SK-N-SH (cell line): ENCODE measurements at regions not wholly inside any gene's neighbourhood (a gene's known extent, or its start where the extent isn't known, plus 50 kb on each side); places are given as distances from the start of the nearest gene placed in this dataset.

ENCODE experiments used
- EP300 ChIP-seq, 2 experiments: IDR thresholded peaks; 2 replicates each; pipeline versions ENCODE4 v1.4.0 to v1.6.1; 2012; ENCODE audit warnings: borderline replicate concordance in 1 of 2, low read depth in 1 of 2, low read length in 1 of 2
- EZH2phosphoT487 ChIP-seq: fragments of 200-600 bp; sonication (generic); IDR thresholded peaks from 2 replicates; pipeline ENCODE4 v1.6.1; 2017; ENCODE audit warnings: low read depth, mixed run types, mild to moderate bottlenecking, antibody characterized with exemption, moderate library complexity, borderline replicate concordance
- FOXM1 ChIP-seq: IDR thresholded peaks from 2 replicates; pipeline ENCODE4 v1.4.0; 2012; ENCODE audit warnings: low read depth, mild to moderate bottlenecking
- MAX ChIP-seq: IDR thresholded peaks from 2 replicates; pipeline ENCODE4 v1.4.0; 2012; ENCODE audit warnings: low read depth
- PBX3 ChIP-seq: IDR thresholded peaks from 2 replicates; pipeline ENCODE4; 2012
- RAD21 ChIP-seq: IDR thresholded peaks from 2 replicates; pipeline ENCODE4 v1.6.1; 2012; ENCODE audit warnings: mild to moderate bottlenecking, low read length
- REST ChIP-seq: IDR thresholded peaks from 2 replicates; pipeline ENCODE4 v1.6.1; 2012; ENCODE audit warnings: mild to moderate bottlenecking, low read depth, low read length, moderate library complexity
- RFX5 ChIP-seq: IDR thresholded peaks from 2 replicates; pipeline ENCODE4 v1.6.1; 2012; ENCODE audit warnings: mild to moderate bottlenecking, improper control_type of control experiment, low read length
- SIN3A ChIP-seq: IDR thresholded peaks from 2 replicates; pipeline ENCODE4 v1.6.1; 2012; ENCODE audit warnings: low read depth, mild to moderate bottlenecking, low read length, moderate library complexity, borderline replicate concordance
- SMC3 ChIP-seq: IDR thresholded peaks from 2 replicates; pipeline ENCODE4 v1.6.1; 2012; ENCODE audit warnings: low read depth, low read length, improper control_type of control experiment
- TF ChIP-seq, protein P1 (sequence below): fragments of 200-600 bp; sonication (generic); IDR thresholded peaks from 2 replicates; pipeline ENCODE4 v1.6.1; 2017; ENCODE audit warnings: antibody characterized with exemption, mild to moderate bottlenecking, moderate library complexity

DNA sequence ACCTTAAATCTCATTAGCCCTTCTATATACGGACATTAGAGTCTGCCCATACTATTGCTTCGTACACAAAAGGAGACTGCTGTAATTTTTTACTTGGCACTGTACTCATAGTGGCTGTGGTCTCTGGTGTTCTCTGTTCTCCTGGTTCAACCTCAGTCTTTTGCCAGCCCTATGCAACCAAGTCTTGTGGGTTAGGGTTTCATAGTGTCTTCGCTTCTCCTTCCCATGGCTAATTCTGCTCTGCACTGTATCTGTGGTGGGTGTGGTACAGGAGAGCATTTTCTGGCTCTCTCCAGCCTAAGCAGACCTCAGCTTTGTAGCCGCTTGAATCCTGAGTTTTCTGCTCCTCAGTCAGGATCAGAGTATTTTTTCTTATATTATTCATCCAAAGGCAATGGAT is 981.2 kb downstream of the SQOR start:
- TF ChIP-seq, protein P1, sequence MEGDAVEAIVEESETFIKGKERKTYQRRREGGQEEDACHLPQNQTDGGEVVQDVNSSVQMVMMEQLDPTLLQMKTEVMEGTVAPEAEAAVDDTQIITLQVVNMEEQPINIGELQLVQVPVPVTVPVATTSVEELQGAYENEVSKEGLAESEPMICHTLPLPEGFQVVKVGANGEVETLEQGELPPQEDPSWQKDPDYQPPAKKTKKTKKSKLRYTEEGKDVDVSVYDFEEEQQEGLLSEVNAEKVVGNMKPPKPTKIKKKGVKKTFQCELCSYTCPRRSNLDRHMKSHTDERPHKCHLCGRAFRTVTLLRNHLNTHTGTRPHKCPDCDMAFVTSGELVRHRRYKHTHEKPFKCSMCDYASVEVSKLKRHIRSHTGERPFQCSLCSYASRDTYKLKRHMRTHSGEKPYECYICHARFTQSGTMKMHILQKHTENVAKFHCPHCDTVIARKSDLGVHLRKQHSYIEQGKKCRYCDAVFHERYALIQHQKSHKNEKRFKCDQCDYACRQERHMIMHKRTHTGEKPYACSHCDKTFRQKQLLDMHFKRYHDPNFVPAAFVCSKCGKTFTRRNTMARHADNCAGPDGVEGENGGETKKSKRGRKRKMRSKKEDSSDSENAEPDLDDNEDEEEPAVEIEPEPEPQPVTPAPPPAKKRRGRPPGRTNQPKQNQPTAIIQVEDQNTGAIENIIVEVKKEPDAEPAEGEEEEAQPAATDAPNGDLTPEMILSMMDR: no peak
- TF ChIP-seq EZH2phosphoT487 (no peak), PBX3 (no peak), RAD21 (no peak), REST (no peak), SIN3A (no peak), MAX (no peak), SMC3 (no peak), RFX5 (no peak), FOXM1 (no peak), EP300 (IDR thresholded peaks at IDR 0.05; ENCODE audit: borderline replicate concordance in 1 of 2, low read depth in 1 of 2, low read length in 1 of 2) (no peak)
